Erythroblast (primary cell): ENCODE measurements at regions not wholly inside any gene's neighbourhood (a gene's known extent, or its start where the extent isn't known, plus 50 kb on each side); places are given as distances from the start of the nearest gene placed in this dataset.

Experiments used
- GATA1 ChIP-seq: IDR thresholded peaks from 2 replicates; pipeline ENCODE4 v1.6.1; 2011; ENCODE audit warnings: low read depth, mild to moderate bottlenecking, control low read depth, low read length, moderate library complexity
- POLR2A ChIP-seq: IDR thresholded peaks from 2 replicates; pipeline ENCODE4 v1.6.1; 2011; ENCODE audit warnings: mild to moderate bottlenecking, low read length

DNA sequence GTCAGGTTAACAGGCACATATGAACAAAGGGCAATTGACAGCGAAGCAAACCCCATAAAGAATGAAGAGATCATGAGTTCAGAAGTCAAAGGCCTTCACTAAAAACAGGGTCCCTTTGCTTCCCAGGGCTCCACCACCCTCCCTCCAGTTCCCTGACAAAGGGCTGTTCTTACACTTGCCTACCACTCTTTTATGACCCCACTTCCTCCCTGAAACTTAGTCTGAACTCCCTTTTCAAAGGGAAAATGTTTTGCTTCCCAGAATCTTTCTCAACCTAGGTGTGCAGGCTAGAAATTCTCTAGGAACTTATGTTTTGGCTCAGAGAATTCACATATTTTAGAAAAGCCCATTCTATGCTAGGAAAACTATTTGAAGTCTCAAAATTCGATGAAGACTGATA lies 86.0 kb upstream of the ITGA4 start:
- no peak for TF ChIP-seq POLR2A
- TF ChIP-seq GATA1: no peak
